Progenitor cell of endocrine pancreas (in vitro differentiated cells): ENCODE measurements at regions not wholly inside any gene's neighbourhood (a gene's known extent, or its start where the extent isn't known, plus 50 kb on each side); places are given as distances from the start of the nearest gene placed in this dataset.

Experiments
- DNase-seq: peaks from one replicate; pipeline ENCODE4 v3.0.0; 2021; ENCODE audit warnings: low spot score; ENCODE audit not compliant: unreplicated experiment
- H3K27ac Mint-ChIP-seq: 2 replicates; pipeline ENCODE4 v1.8.0; 2021; ENCODE audit warnings: mild to moderate bottlenecking, moderate library complexity, mixed read lengths
- H3K27me3 Mint-ChIP-seq: 2 replicates; pipeline ENCODE4 v1.8.0; 2021; ENCODE audit warnings: mixed read lengths
- H3K36me3 Mint-ChIP-seq: 2 replicates; pipeline ENCODE4 v1.8.0; 2022; ENCODE audit warnings: mixed read lengths; ENCODE audit not compliant: insufficient read depth
- H3K4me1 Mint-ChIP-seq: 2 replicates; pipeline ENCODE4 v1.8.0; 2021; ENCODE audit warnings: low read depth, mixed read lengths
- H3K4me3 Mint-ChIP-seq: 2 replicates; pipeline ENCODE4 v1.8.0; 2021; ENCODE audit warnings: low read depth, mild to moderate bottlenecking, moderate library complexity, mixed read lengths
- H3K9me3 Mint-ChIP-seq: 2 replicates; pipeline ENCODE4 v1.8.0; 2021; ENCODE audit warnings: low read depth, mixed read lengths
- CTCF ChIP-seq: fragments of 200-600 bp; sonication (generic); IDR thresholded peaks from one replicate; pipeline ENCODE4 v1.5.0; 2021; ENCODE audit warnings: antibody characterized with exemption, mild to moderate bottlenecking; ENCODE audit not compliant: unreplicated experiment

- DNase-seq: no peak
- H3K27ac Mint-ChIP-seq: no peak overlapping the region
- peaks cover 7% of the 10 kb centered on the region for H3K9me3 Mint-ChIP-seq
- peaks cover 2% of the 10 kb centered on the region for H3K4me1 Mint-ChIP-seq
- TF ChIP-seq CTCF: no peak
- peaks cover 9% of the 10 kb centered on the region for H3K27me3 Mint-ChIP-seq
- no peak overlapping the region for H3K4me3 Mint-ChIP-seq
- no peaks in the 10 kb centered on the region for H3K36me3 Mint-ChIP-seq
Measured at GRCh38 chr6:163630572-163630971, 216.1 kb downstream of the QKI start.

GRCh38 chr6:163630096-163630495 is 215.6 kb downstream of the QKI start:
- H3K4me3 Mint-ChIP-seq: no peak overlapping the region
- H3K36me3 Mint-ChIP-seq: no peaks in the 10 kb centered on the region
- no peak for DNase-seq
- H3K27ac Mint-ChIP-seq: no peak overlapping the region
- peaks cover 4% of the 10 kb centered on the region for H3K27me3 Mint-ChIP-seq
- H3K4me1 Mint-ChIP-seq: peaks cover 2% of the 10 kb centered on the region
- peaks cover 7% of the 10 kb centered on the region for H3K9me3 Mint-ChIP-seq
- TF ChIP-seq CTCF: no peak
